Fibroblast of the conjunctiva (primary cell): ENCODE measurements at regions not wholly inside any gene's neighbourhood (a gene's known extent, or its start where the extent isn't known, plus 50 kb on each side); places are given as distances from the start of the nearest gene placed in this dataset.

Experiments used
- DNase-seq: peaks from one replicate; pipeline ENCODE4 v3.0.0-alpha.2; 2010; ENCODE audit warnings: low read depth

DNA sequence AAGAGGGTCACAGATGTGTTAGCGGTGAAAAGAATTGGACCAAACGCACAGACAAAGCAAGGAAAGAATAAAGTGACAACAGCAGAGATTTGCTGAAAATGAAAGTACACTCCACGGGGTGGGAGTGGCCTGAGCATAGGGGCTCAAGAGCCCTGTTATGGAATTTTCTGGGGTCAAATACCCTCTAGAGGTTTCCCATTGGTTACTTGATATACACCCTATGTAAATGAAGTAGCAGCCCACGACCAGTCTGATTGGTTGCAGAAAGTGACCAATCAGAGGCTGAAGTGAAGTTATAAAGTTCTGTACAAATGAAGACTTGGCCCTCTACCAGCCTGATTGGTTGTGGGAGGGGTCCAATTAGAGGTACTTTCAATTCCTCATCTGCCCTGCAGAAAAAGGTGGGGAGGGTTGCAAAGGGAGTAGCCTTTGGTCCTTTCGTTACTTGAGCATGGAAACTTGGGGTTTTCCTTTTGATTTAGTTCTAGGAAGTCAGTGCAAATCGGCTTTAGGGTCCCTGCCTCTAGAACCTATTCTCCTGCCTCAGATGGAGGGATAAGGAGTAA lies 125.6 kb upstream of the PRPS1L1 start:
- no peak for DNase-seq

DNA sequence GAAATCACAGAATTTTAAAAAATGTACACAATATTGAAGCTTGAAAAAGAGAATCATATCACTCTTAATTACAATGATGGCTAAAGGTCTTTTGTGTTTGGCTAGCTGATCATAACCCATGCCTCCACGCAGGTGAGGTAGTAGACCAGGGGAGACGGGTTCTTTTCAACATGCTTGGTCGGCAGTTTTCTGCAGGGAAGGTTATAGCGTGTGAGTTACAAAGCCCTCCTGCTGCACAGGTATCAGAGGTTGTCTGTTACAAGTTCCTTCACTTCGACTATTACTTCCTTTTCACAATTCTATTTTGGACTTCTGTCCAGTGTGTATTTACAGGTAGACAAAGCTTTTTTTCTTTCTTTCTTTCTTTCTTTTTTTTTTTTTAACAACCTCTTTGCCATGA lies 127.1 kb upstream of the PRPS1L1 start:
- no peak for DNase-seq

GRCh38 chr7:18157233-18157632 lies 129.6 kb upstream of the PRPS1L1 start:
- no peak for DNase-seq

GRCh38 chr7:18162657-18163056 lies 135.0 kb upstream of the PRPS1L1 start:
- no peak for DNase-seq

- DNase-seq, result no peak
These were observed 135.4 kb upstream of the PRPS1L1 start for GRCh38 chr7:18163091-18163490.

DNA sequence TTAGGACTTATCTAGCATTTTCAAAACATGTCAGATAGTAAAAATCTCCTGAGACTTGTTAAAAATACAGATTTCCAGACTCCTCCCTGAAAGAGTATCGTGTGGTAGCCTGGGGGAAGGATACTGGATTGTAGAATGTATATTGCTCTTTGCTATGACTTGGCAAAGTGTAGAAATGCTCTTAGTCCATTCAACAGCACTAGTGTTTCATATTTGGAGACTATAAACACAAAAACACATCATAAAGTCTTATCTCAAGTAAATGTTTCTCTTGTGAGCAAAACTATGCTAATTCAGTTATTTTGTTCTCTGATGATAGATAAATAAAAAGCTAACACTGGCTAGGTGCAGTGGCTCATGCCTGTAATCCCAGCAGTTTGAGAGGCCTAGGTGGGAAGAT lies 137.5 kb upstream of the PRPS1L1 start:
- no peak for DNase-seq

DNA sequence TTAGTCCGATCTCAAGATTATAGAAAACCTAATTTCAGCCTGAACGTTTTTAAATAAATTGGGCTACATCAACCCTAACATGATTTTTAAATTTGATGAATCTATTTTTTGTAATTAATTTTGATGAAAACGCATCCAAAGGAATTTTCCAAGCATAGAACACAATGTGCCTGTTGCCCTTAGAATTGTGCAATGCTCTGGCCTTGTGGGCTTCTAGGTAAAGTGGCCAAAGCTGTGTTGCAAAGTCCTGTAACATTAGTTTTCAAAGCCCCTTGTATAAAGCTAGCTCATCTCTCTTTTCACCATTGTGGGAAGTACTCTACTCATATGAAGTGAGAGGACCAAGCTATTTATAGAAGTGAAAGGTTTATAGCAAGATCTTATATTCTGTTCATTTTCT lies 138.4 kb upstream of the PRPS1L1 start:
- no peak for DNase-seq

DNA sequence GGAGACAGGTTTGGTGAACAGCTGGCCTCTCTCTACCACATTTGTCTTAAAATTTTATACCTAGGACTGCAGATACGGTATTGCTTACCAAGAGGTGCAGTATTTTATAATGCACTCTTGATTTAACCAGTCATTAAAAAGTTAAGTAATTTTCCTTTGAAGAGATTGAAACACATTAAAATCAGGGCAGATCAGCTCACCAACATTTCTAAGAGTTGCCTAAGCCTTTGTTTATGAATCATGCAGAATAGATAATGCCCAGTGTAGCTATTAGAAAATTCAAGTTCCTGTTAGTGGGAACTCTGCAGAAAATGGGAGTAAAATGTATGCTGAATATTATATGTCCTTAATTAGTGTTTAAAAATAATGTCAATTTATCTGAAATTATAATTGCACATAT lies 140.2 kb upstream of the PRPS1L1 start:
- no peak for DNase-seq

- DNase-seq, result no peak
These were observed 147.3 kb upstream of the PRPS1L1 start for GRCh38 chr7:18174996-18175395.

GRCh38 chr7:18175801-18176450 lies 148.3 kb upstream of the PRPS1L1 start:
- DNase-seq, result no peak

GRCh38 chr7:18177129-18177814 lies 149.6 kb upstream of the PRPS1L1 start:
- no peak for DNase-seq

- DNase-seq, result no peak
These were observed 150.4 kb upstream of the PRPS1L1 start for GRCh38 chr7:18177815-18178660.

GRCh38 chr7:18179093-18179492 lies 151.4 kb upstream of the PRPS1L1 start:
- DNase-seq, result no peak

GRCh38 chr7:18180685-18181084 lies 153.0 kb upstream of the PRPS1L1 start:
- DNase-seq, result no peak

DNA sequence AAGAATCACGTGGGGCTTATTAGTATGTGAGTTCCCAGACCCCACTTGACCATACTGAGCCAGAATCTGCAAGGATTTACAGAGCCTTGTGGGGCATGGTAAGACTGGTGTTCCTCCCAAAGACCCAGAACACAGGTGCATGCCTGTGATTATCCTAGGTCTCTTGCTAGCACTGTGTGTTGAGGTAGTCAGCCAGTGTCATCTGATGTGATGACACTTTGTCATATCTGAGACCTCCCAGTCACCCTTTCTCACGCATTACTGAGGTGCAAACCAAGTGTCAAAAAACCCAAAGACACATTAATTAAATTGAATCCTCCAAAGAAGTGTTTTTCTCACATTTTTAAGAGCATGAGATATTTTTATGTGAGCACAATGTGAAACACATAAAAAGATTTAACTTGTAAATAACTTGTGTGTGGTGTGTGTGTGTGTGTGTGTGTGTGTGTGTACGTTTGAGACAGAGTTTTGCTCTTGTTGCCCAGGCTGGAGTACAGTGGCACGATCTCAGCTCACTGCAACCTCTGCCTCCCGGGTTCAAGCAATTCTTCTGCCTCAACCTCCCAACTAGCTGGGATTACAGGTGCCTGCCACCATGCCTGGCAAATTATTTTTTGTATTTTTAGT lies 162.0 kb upstream of the PRPS1L1 start:
- DNase-seq, result no peak

GRCh38 chr7:18191341-18191740 lies 163.7 kb upstream of the PRPS1L1 start:
- no peak for DNase-seq

DNA sequence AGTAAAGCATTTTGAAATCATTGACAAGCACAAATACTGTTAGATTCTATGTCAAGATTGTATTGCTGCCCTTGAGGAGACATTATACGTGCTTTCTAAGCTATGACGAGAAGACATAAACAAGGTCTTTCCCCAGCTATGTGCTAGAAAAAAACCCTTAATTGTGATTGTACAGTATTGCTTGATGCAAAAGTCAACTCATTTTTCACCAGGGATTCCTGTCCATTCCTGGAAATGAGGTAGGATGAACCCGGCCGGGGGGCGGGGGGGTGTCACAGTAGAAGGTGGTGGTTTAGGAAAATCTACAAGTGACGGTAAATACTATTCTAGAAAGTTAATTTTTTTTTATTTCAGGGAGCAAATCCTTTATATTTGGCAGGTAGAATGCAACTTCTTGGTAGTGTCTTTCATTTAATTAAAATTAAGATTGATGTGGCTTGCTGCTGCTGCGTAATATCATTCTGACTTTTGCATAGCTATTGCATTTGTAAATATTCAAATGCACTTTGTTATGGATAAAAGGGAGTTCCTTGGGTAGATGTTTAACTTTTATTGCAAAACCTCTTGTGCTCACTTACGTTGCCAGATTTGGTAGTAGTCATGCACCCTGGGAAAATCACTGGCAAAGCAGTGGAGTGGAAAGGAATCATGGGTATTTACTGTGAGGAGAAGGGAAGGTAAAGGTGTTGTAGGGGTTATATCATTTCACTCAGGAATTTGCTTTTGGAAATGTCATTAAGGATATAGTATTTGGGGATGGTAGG lies 164.4 kb upstream of the PRPS1L1 start:
- DNase-seq, result no peak

DNA sequence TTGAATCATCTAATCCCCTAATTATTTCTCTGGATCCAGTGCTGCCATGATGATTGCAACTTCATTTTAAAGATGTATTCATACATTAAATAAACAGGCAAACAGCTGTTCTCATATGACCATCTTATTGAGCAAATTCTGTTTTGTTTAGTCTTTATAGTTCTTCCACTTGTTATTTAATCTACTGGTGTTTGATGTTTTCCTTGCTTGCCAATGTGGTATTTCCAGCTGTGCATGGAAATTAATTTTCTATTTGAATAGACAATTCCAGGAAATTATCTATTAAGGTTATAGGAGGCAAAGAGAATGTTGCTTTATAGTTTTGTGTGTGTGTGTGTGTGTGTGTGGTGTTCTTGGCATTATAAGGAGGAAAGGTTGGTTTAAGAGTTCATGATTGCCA lies 167.0 kb upstream of the PRPS1L1 start:
- DNase-seq, result no peak

- no peak for DNase-seq
These were observed 169.0 kb upstream of the PRPS1L1 start for GRCh38 chr7:18196638-18197037.

GRCh38 chr7:18198868-18199267 lies 171.2 kb upstream of the PRPS1L1 start:
- no peak for DNase-seq

- DNase-seq, result no peak
These were observed 172.6 kb upstream of the PRPS1L1 start for GRCh38 chr7:18200266-18200665.

- DNase-seq, result no peak
These were observed 173.2 kb upstream of the PRPS1L1 start for GRCh38 chr7:18200855-18201254.
